Skeletal muscle satellite cell (primary cell): ENCODE measurements at regions not wholly inside any gene's neighbourhood (a gene's known extent, or its start where the extent isn't known, plus 50 kb on each side); places are given as distances from the start of the nearest gene placed in this dataset.
A peak's percentile ranks its signal among the peaks of the same experiment; 100 is the strongest.

Experiments
- H3K27me3 ChIP-seq: 2 replicates; pipeline ENCODE4 v1.7.0; 2013; ENCODE audit warnings: low read length; ENCODE audit not compliant: control insufficient read depth, insufficient read depth
- H3K36me3 ChIP-seq: 2 replicates; pipeline ENCODE4 v1.7.0; 2013; ENCODE audit warnings: mild to moderate bottlenecking, control low read depth, low read length; ENCODE audit not compliant: insufficient read depth
- H3K4me1 ChIP-seq: 2 replicates; pipeline ENCODE4 v1.7.0; 2013; ENCODE audit warnings: low read length; ENCODE audit not compliant: control insufficient read depth, insufficient read depth
- H3K4me2 ChIP-seq: 2 replicates; pipeline ENCODE4 v1.7.0; 2013; ENCODE audit warnings: mild to moderate bottlenecking, low read length
- H3K4me3 ChIP-seq: 2 replicates; pipeline ENCODE4 v1.7.0; 2013; ENCODE audit warnings: low read length
- H3K9ac ChIP-seq: 2 replicates; pipeline ENCODE4 v1.7.0; 2013; ENCODE audit warnings: mild to moderate bottlenecking, low read depth, low read length, moderate library complexity
- H3K9me3 ChIP-seq: replicated peaks from 2 replicates; pipeline ENCODE4 v1.7.0; 2013; ENCODE audit warnings: mild to moderate bottlenecking, control low read depth, low read length

DNA sequence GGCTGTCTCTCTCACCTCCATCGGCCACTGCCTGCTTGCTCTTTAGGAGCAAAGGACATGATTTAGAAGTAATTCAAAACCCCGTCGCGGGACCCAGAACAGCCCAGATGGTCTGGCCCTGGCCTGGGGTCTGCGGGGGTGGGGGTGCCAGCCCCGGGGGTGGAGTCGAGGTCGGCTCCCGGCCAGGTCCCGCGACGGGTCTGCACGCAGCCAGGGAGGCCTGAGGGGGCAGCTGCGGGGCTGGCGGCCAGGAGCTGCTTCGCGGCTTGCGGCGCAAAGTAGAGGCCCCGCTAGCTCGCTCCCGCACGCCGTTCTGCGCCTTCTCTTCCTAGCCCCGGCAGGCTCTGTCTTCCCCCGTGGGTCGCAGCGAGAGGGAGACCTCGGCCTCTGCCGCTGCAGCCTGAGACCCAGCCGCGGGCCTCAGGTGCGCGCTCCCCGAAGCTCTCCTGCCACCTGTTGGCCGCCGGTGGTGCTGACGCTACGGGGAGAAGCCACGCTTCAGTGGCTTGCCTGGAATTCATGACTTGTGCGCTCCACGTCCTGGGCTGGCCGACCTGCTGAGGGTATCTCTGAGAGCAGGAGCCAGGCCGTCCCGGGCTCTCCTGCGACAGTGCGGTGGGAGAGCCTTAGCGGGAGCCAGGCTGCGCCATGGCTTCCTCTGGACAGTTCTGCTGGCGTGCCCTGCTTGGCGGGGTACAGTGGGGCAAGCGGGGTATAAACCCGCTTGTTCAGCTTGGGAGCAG is 157.2 kb upstream of the PITX1 start:
- Histone ChIP-seq H3K4me2 (peak overlapping the region; percentile 100), H3K4me1 (peaks cover 30% of the 10 kb centered on the region), H3K4me3 (peak overlapping the region; percentile 75), H3K9me3 (no peaks in the 10 kb centered on the region), H3K27me3 (peaks cover 17% of the 10 kb centered on the region), H3K9ac (peak overlapping the region; percentile 65), H3K36me3 (no peaks in the 10 kb centered on the region)

DNA sequence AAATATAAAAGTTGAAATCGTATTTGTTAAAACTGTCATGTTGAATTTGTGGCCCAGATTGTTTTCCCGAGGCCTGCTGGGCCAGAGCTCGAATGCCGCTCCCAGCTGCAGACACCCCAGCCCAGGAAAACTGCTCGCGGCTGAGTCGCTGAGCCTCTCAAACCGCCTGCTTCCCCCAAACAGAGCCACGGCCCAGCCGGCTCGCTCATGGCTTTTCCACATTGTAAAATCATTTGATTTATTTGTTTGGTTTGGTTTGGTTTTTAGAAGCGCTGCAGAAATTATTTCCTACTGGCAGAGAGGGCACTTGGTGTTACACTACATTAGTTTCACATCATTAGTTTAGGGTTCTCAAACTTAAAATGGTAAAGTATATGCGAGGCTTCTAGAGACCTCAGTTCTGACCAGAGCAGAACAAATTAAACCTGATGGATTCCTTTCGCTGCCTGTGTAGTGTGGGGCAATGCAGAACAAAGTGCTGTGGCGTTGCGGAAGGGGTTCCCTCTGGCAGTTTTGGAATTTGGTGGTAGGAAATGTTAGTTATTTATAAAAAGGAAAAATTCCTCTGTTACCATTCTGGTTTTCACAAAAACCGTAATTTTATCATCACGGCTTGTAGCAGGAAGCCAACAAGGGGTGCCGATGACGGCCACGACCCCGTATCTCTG is 156.5 kb upstream of the PITX1 start:
- H3K4me3 ChIP-seq, result peak overlapping the region; percentile 75
- peaks cover 30% of the 10 kb centered on the region for H3K4me1 ChIP-seq
- no peaks in the 10 kb centered on the region for H3K9me3 ChIP-seq
- H3K9ac ChIP-seq, result peak overlapping the region; percentile 65
- peaks cover 17% of the 10 kb centered on the region for H3K27me3 ChIP-seq
- no peaks in the 10 kb centered on the region for H3K36me3 ChIP-seq
- peak overlapping the region; percentile 100 for H3K4me2 ChIP-seq

DNA sequence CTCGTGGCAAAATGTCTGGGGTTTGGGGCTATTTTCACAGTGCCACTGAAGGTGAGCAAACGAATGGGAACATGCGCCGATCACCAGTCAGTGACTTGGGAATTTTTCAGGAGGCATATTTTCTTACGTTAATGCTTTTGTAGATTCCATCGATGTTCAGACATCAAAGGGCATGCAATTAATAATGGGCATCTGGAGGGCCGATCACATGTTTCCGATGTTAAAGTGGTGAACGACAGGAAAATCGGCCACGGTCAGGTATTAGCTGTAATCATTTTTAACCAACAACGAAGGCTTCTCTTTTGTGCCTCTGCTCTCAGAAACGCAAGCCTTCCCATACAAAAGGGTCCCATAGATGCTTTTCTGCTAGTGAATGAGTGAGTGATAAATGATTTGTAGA is 155.0 kb upstream of the PITX1 start:
- H3K9ac ChIP-seq, result no peak overlapping the region
- no peak overlapping the region for H3K4me3 ChIP-seq
- peaks cover 17% of the 10 kb centered on the region for H3K27me3 ChIP-seq
- no peaks in the 10 kb centered on the region for H3K36me3 ChIP-seq
- H3K4me2 ChIP-seq, result no peak overlapping the region
- H3K9me3 ChIP-seq, result no peaks in the 10 kb centered on the region
- peaks cover 16% of the 10 kb centered on the region for H3K4me1 ChIP-seq

DNA sequence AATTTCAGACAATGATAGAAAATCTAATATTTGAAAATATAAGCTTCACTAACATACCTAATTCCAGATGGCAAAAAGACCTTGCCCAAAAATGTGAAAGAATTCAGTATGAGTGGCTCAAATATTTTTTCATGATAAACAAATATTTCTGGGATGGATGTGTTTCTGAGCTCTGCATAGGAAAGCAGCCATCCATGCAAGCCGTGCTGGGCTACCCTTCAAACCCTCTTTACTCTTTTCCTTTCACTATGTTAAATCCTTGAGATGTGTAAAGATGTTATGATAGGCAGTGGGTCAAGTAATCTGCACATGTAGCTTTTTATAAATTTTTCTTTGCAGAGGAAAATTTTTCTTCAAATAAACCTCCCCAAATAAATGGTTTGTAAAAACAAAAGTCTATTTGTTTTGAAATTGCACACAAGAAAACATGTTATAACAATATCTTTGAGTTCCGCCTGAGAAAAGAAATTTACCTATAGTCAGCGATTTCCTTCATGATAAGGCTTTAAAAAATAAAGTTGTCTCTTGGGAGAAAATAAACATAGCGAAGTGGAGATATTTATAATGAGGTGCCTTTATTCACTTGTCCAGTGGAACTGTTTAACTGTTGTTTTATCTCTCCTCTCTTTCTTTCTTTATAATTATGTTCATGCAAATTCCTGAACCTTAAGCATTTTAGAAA is 154.3 kb upstream of the PITX1 start:
- Histone ChIP-seq H3K27me3 (peaks cover 17% of the 10 kb centered on the region), H3K4me3 (no peak overlapping the region), H3K4me1 (peaks cover 10% of the 10 kb centered on the region), H3K9ac (no peak overlapping the region), H3K36me3 (no peaks in the 10 kb centered on the region), H3K4me2 (no peak overlapping the region), H3K9me3 (no peaks in the 10 kb centered on the region)

- H3K9me3 ChIP-seq, result no peaks in the 10 kb centered on the region
- no peak overlapping the region for H3K9ac ChIP-seq
- H3K36me3 ChIP-seq, result no peaks in the 10 kb centered on the region
- H3K27me3 ChIP-seq, result peaks cover 9% of the 10 kb centered on the region
- H3K4me3 ChIP-seq, result no peak overlapping the region
- H3K4me2 ChIP-seq, result no peak overlapping the region
- peaks cover 9% of the 10 kb centered on the region for H3K4me1 ChIP-seq
These were observed 152.9 kb upstream of the PITX1 start for GRCh38 chr5:135186662-135187522.

DNA sequence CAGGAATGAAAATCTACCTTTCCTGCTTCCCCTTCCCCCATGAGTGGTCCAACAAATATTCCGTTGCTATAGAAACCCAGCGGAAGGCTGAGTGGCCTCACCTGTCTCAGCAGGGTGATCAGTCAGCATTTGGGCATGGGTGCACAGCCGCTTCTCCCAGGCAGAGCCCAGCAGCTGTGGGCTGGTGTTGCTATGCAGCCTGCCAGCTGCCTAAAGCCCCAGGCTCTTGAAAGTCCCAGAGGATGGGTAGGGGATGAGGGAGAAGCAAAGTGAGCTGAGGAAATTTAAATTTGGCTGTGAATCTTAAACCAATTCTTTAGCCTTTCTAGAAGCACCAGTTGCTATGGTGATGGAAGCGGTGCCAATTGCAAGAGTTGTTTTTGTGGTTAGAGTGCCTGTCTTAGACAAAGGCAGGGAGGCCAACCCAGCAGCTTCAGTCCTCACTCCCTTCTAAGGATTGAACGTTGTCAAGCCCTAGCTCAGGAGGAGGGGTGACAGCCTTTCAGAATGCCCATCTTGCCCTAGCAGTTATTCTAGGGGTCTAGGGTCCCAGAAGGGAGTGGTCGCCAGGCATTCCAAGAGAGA is 151.5 kb upstream of the PITX1 start:
- Histone ChIP-seq H3K36me3 (no peaks in the 10 kb centered on the region), H3K4me2 (no peak overlapping the region), H3K9me3 (no peaks in the 10 kb centered on the region), H3K9ac (no peak overlapping the region), H3K4me1 (no peaks in the 10 kb centered on the region), H3K27me3 (peaks cover 6% of the 10 kb centered on the region), H3K4me3 (no peak overlapping the region)

- H3K4me3 ChIP-seq, result no peak overlapping the region
- H3K9me3 ChIP-seq, result no peaks in the 10 kb centered on the region
- peaks cover 6% of the 10 kb centered on the region for H3K27me3 ChIP-seq
- no peak overlapping the region for H3K9ac ChIP-seq
- no peak overlapping the region for H3K4me2 ChIP-seq
- no peaks in the 10 kb centered on the region for H3K36me3 ChIP-seq
- no peaks in the 10 kb centered on the region for H3K4me1 ChIP-seq
These were observed 150.6 kb upstream of the PITX1 start for GRCh38 chr5:135184646-135185045.

- H3K36me3 ChIP-seq, result no peaks in the 10 kb centered on the region
- H3K4me2 ChIP-seq, result no peak overlapping the region
- no peaks in the 10 kb centered on the region for H3K4me1 ChIP-seq
- no peaks in the 10 kb centered on the region for H3K9me3 ChIP-seq
- H3K9ac ChIP-seq, result no peak overlapping the region
- no peak overlapping the region for H3K4me3 ChIP-seq
- H3K27me3 ChIP-seq, result peaks cover 6% of the 10 kb centered on the region
These were observed 149.4 kb upstream of the PITX1 start for GRCh38 chr5:135183464-135183863.

DNA sequence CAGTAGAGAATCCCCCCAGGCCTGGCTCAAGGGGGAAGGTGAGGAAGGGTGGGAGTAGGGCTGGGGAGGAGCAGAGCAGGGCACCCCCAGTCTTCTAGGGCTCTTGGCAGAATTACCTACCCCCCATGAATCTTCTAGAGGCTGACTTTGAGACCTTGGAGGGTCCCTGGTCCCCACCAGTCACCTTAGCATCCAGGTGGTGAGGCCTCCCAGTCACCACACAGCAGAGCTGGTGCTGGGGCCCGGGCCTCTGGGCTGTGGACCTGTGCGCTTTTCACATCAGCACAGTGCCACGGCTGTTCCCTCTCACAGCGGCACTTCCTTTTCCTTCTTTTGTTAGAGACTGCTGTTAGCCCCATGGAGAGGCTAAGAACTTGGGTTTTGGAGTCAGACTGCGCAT is 148.6 kb upstream of the PITX1 start:
- no peak overlapping the region for H3K4me2 ChIP-seq
- no peaks in the 10 kb centered on the region for H3K36me3 ChIP-seq
- H3K27me3 ChIP-seq, result peaks cover 11% of the 10 kb centered on the region
- no peaks in the 10 kb centered on the region for H3K4me1 ChIP-seq
- no peak overlapping the region for H3K4me3 ChIP-seq
- no peak overlapping the region for H3K9ac ChIP-seq
- no peaks in the 10 kb centered on the region for H3K9me3 ChIP-seq

DNA sequence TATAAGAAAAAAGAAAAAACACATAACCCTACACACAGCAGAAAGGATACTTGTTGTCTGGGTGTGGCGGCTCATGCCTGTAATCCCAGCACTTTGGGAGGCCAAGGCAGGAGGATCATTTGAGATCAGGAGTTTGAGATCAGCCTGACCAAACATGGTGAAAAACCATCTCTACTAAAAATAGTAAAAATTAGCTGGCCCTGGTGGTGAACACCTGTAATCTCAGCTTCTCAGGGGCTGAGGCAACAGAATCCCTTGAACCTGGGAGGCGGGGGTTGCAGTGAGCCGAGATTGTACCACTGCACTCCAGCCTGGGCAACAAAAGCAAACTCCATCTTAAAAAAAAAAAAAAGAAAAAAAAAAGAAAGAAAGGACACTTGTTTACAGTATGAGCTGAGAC is 147.6 kb upstream of the PITX1 start:
- Histone ChIP-seq H3K9me3 (no peaks in the 10 kb centered on the region), H3K36me3 (no peaks in the 10 kb centered on the region), H3K27me3 (peaks cover 13% of the 10 kb centered on the region), H3K4me3 (no peak overlapping the region), H3K9ac (no peak overlapping the region), H3K4me2 (no peak overlapping the region), H3K4me1 (no peaks in the 10 kb centered on the region)
